GOT3 (cell line): ENCODE measurements at regions not wholly inside any gene's neighbourhood (a gene's known extent, or its start where the extent isn't known, plus 50 kb on each side); places are given as distances from the start of the nearest gene placed in this dataset.

ENCODE experiments used
- DNase-seq: peaks from one replicate; lab custom pipeline; 2025; ENCODE audit warnings: mixed read lengths; lab: John Stamatoyannopoulos, UW

DNA sequence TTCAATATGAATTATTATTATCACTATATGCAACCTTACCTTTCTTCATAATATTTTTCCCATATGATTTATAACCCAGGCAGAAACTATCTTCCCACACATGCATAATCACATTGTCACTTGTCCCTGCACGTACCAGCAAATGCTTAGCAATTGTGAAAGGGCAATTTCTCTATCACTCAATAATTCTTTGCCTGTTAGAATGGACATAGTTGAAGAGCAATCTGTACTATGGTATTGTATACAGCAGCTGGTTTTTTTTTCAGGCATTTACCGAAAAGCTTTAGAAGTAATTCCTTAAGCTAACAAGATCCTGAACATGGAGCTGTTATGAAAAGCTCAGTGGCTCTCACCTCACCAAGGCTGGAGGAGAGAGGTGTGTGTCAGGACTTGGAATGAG is 999.5 kb downstream of the TUSC7 start:
- no peak for DNase-seq

DNA sequence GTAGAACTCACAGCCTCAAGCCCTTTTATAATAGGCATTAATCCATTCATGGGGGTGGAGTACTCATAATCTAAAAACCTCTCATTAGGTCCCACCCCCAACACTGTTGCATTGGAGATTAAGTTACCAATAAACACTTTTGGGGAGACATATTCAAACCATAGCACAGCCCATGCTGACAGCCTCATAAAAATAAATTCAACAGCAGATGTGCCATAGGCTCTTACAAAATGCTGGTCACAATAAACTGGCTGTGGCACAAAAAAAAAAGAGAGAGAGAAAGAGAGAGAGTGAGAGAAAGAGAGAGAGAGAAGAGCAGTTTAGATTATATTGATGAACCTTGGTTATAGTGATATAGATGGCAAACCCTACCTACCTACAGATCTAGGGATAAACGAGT is 1000.9 kb downstream of the TUSC7 start:
- DNase-seq: no peak

DNA sequence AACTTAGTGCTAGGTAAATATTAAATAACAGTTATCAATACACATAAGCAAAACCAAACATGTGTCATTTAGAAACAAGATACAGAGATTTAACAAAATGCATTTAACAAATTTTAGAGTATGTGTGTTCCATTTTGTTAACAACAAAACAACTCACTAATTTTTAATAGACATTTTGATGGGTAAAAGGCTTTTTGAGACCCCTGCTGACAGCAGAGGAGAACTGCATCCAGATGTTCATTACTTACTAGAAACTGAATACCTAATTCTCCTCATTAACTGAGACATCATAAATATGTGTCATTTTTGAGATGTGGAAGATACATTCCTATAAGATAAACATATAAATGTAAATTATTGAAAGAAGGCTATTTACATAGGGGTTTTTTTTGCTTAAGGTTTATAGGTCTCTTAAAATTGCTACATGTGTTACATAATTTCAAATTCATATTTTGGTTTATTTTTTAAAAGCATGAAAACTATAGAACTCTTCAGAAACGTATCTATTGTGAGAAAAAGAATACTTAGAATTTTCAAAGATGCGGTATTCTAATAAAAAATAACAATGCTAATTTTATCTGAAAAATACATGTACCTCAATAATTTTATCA is 1009.8 kb downstream of the TUSC7 start:
- DNase-seq: no peak

DNA sequence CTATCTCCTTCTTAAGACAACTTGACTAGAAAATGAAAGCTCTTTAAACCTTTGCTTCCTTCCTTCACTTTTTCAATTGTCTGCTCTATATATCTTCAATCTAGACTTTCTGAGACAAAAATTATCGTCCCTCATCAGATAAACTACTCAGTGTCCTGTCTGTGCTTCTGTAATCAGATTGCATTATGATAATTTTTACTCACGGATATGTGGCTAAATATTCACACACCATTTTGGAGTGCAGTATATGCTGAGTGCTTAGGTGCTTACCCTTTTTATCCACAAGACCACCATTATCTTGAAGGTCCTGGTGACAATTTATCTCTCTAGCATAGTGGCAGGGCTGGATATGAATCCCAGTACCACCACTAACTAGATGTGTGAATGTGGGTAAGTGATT is 1012.3 kb downstream of the TUSC7 start:
- no peak for DNase-seq

DNA sequence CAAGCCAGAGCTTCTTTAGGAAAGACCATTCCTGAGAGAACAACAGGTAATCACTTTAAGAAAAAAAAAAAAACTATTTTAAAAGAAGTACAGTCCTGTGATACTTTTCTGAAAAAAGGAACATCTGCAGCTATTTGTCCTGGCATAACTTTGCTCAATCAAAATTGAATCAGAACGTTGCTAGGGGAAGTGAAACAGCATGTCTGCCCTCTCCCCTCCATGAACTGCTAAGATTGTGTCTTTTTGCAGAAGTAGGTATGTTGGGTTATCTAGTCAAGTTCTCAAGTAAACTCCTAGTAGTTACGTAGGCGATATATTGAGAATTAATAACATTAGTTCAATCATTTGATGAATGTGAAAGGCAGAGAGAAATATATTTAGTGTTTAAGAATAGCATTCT is 1013.3 kb downstream of the TUSC7 start:
- DNase-seq: no peak

DNA sequence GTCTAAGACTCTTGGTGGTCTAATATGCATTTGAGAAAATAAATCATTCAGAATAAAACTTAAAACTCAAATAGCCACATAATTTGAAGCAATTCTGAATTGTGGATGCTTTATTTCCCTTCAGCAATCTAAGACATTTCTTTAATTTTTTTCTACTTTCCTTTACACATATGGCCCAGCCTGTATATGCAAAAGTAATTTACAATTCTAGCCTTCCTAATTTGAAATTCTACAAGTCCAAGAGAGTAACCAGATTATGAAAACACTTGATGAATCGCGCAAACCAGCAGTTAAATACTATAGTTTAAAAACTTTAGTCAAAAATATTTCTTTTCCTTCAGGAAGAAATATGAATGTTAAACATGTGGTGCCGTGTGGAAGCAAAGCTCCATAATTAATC is 1014.2 kb downstream of the TUSC7 start:
- no peak for DNase-seq

DNA sequence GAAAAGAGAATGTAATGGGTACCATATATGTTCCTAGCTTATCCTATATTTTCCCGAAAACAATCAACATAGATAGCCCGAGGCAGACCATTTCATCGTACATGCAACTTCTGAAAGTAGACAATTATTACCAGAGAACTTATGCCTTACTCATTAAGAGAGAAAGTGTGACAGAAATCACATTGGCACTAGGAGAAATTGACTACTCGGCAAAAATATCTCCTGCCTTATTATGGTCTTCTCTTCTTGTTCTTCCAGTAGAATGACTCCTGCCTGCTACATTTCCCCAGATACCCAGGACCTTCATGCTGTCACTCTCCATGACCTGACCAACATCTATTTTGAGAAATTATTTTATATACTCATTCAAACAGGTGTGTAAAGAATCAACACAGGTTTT is 1015.7 kb downstream of the TUSC7 start:
- no peak for DNase-seq

DNA sequence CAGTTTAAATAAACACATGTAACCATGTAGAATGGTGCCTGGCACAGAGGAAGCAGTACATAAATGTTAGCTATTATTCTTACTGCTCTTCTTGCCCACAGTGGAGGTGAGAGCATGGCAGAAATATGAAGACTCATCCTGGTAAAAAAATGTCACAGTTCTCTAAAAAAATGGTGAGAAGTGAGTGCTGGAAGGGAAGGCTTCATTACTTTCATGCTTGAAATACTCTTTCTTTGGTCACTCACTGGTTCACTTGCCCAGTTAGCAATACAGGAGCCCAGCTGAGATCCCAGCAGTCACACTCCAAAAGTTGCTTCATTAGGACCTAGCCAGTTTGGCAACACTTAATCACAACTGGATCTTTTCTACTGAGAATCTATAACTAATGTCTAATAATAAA is 1017.2 kb downstream of the TUSC7 start:
- DNase-seq: no peak

DNA sequence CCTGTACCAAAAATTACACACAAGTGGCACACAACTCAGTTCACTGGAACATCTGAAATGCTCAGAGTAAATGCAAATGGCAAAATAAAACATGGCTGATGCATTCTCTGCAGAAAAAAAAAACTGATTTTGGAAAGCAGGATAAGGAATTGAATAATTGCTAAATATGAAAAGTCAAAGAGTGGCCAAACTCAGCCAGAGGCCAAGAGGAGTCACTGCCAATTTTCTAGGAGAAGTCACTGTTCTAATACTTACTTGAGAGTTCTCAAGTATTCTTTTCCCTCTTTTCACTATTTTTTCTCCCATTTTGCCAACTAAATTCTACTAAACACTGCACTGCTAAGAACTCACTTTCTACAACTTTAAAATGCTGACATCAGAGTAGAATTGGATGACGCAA is 1018.6 kb downstream of the TUSC7 start:
- no peak for DNase-seq

DNA sequence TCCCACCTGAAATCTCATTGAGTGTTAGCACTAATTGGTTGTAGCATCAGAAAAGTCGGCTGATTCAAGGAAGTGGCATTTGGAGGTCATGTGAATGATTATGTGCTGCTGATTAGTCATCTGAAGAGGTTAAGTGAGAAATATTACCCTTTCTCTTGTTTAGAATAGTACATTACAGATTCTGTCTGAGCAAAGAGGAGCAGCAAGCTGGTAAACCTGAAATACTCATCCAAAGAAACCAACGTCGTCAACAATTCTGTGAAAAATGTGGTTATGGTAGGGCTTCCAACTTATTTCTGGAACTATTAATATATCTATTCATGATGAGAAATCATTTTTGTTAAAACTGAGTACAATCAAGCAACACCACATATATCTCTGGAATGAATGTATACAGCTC is 1024.9 kb downstream of the TUSC7 start:
- DNase-seq: no peak

DNA sequence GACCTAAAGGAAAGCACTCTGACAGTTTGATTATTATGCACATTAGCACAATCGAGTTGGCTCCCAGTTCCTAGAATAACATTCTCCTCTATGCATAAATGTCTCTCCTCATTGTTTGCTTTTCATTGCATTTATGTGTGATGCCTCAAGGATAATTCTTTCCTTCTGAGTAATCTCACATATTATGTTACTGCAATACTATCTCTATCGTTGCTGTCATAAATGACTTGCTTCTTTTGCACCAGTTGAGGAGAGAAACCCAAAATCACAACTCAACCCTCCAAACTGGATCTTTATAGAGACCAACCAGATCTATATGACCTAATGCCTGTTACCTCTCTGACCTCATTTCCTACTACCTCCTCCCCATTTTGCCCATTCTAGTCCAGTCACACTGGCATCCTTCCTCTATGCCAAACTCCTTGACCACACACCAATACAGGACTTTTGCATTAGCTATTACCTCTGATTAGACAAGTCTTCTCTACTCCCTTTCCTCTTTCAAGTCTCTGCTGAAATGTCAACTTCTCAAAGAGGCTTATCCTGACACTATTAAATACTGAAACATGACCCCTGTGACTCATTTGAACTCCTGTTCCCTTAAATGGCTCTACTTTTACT is 1026.0 kb downstream of the TUSC7 start:
- DNase-seq: no peak

DNA sequence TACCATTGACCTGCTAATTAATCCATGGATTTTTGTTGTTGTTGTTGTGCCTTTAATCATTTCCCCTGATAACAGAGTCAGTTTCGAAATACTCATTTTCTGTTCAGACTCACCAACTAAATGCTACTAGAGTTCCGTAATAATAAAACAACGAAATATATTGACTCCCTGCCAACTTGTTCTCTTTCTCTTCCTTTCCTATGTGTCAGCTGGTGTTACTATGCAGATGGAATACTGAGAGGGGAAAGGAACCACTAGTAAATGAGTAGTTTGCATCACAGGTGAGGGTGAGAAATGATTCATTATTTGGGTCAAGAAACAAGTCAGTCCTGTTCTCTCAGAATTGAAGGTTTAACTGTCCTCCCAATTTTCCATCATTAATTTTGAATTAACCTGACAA is 1027.3 kb downstream of the TUSC7 start:
- no peak for DNase-seq

DNA sequence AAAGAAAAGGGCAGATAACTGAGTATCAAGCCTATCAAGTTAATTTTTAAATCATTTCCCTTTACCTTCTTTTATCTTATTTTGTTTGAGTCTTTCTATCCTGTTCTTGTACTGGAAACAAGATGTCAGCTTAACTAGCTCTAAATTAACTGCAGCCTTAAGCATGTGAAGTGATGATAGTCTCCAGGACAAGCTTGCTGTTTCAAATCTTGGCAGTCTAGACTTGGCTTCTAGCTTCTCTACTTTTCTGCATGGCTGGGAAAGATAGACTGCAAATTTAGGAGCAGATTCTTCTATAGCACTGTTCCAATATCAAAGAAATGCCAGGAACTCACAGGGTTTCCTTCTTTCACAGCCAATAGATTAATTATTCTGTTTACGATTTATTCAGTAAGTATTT is 1034.4 kb downstream of the TUSC7 start:
- no peak for DNase-seq

DNA sequence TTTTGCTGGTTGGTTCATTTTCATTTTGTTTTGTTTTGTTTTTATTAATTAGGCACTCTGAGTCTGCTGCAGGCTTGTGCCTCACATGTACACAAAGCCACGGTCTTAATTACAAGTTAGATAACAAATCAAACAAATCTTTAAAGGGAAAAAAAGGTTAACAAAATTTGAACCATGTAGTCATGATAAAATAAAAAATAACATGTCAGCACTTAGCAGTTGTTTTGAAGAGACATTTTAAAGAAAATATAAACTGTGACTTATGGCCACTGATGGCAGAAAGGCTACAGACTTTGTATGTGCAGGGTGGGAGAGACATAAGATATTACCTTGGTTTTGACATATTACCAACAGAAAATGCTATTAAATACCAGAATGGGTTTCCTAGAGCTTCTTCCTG is 1035.4 kb downstream of the TUSC7 start:
- no peak for DNase-seq

DNA sequence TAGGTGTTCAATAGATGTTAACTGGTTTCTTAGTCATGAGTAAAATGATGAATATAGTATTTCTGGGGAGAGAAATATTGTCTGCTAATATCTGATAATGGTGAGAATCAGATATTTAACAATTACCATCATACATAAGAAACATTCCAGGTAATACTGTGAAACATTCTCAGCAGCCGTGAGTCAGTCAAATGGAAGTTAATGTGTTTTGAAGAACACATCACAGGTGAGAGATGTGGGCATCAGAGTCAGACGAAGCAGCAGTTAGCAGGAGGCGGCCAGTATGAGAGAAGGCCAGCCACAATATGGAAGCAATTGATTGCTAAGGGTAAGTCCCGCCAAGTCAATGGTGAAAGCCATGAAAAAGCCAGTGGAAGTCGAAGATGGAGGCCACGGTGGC is 1035.9 kb downstream of the TUSC7 start:
- no peak for DNase-seq

DNA sequence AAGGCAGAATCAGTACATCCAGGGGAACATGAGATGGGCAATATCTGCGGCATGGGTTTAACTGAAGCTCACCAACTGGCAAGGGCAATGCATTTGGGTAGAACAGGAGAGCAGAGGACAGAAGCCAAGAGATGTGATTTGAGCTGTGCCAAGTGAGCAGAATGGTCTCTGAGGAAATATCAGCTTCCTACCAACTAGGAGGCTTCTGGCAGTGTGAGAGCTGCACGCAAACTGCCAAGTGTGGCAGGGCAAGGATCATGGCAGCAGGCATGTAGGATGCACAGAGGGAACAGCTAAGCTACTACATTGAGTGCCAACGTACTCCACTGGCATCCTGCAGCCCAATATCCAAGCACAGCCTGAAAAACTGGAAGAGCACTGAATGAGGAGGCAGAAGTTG is 1036.5 kb downstream of the TUSC7 start:
- no peak for DNase-seq

DNA sequence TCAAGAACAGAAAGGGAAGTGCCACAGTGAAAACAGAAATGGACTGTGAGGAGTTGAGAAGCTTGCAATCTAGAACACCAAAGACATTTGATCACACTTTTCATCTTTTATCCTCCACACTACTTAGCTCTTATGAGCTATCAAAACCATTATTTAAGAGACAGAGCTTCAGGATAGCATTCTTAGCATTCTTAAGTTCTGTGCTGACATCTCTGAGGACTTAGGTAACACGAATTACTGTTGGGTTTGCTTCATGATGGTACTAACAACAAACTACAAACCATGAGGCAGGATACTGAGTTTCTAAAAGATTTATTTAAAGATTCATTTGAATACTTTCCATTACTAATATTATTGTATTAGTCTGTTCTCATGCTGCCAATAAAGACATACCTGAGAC is 1038.6 kb downstream of the TUSC7 start:
- DNase-seq: no peak

DNA sequence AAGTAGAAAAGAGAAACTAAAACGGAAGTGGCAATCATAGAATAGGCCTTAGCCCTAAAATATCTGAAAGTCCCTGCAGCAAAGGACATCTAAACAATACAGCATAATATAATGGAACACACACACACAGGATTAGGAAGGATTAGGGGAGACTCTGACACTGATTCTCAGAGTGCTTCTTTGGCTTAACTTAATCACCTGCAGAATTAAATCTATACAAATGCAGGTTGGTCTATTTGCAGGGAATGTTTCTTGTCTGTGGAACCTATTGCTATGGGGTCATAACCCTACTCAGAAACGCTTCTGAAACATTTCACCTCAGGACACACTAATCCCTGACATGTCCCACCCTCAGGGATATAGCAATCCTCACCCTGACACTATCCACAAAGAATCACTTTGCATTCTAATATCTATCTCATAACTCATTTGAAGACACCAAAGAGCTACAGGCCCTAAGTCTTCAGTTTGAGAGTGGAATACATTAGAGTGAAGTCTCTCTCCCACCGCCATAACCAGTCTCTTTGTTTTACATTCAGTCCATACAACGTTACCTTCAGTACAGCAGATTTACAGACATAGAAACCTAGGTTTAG is 1041.2 kb downstream of the TUSC7 start:
- no peak for DNase-seq

DNA sequence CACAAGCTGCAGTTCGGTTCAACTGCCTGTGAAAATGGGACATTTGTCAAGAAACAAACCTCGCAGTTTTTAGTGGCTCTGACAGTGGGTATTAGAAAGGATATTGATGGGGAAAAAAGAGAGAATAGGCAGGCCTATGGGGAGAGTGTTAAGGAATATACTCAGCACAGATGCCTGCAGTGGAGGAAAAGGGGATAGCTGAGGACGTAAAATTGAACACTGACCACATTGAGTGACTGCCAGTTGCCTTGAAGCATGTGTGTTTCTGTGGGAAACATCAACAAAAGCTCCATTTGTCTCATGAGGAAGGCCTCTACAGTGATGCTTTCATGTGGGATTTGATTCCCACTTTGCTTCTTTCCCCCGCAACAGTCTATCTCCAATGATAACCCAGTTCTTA is 1042.1 kb downstream of the TUSC7 start:
- DNase-seq: no peak

DNA sequence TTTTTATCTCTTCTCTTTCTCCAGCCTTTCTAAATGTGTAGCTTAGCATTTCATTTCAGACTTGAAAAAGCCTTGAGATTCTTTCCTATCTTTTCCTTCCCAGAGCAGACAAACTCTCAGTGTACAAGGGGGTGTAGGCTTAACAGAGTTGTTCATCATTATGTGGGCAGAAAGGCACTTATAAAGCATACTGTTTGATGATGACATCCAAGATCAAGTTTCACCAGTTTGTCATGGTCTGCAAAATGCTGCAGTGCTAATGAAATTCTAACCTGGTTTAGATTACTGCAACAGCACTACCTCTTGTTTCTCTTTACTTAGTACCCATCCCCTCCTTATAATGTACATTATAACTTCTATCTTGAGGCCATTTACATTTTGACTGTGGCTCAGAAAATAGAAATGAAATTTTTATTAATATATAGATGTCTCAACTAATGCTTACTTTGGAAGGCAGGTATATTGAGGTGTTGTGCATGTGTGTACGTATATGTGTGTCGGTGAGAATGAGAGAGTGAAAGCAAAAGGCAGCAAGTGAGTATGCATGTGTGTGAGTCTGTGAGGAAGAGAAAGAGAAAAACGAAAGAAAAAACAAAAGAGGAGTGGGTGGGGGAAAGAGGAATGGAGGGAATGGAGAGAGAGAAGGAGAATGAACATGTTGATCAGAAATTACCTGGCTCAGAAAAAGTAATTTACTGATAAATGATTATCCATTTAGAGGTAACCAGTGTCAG is 1043.6 kb downstream of the TUSC7 start:
- DNase-seq: no peak

DNA sequence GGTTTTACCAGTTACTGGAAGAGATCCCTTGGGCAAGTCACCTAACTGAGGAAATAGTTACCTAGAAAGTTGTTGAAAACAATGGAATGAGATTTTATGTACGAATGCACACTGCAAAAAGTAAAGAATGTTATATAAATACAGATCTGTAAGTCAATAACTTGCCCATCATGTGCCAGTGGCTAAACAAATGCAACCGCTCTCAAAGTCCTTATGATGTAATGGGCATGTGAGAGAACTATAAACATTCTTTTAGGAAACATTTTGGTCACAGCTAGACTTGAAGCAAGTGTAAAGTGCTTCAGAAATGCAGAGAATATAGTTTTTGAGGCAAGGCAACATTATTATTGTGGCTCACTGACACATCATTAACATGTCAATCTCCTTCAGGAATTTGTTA is 1044.5 kb downstream of the TUSC7 start:
- no peak for DNase-seq

DNA sequence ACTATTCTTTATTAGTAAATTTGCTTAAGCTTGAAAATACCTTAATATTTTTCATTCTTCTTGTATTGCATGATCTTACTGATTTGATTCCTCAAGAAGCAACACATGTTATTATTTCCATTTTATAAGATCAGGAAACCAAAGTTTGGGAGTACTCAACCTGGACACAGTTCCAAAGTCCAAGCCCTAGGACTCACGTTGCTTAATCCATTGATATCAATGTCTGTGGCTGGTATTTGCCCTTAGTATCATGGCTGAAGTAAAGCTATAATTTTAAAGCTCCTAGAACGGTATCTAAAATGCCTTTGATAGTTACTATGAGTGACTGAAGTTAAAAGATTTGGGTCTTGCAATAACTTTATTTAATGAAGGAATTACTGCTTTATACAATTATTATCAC is 1045.3 kb downstream of the TUSC7 start:
- DNase-seq: no peak

DNA sequence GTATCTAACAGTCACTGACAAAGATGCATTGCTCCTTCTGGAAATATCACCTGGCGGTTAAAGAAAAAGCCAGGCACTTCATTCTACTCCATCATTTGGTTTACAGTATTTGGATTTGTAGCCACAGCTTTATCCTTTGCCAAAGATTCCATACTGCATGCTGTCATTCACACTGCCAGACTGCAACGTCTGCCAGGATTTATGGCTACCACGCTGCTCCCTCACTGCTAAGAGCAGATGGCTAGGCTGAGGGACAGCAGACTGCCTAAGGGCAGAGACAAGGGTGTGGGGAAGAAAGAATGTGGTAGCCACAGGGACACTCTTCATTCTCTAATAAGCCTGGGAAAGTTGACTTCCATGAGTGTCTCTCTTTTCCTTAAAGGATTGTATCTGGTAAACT is 1047.0 kb downstream of the TUSC7 start:
- no peak for DNase-seq
